Tibial nerve (tissue), 3 donors: ENCODE measurements at regions not wholly inside any gene's neighbourhood (a gene's known extent, or its start where the extent isn't known, plus 50 kb on each side); places are given as distances from the start of the nearest gene placed in this dataset.

Source experiments
- CTCF ChIP-seq, 5 experiments: fragments of 200-600 bp in 3 of 5; fragments of 450-650 bp in 2 of 5; sonication (generic) in 3 of 5; IDR thresholded peaks; one replicate each; pipeline ENCODE4 v1.5.1; 2016 to 2019; ENCODE audit warnings: antibody characterized with exemption in 5 of 5, mild to moderate bottlenecking in 3 of 5, moderate library complexity in 2 of 5
- POLR2A ChIP-seq, 2 donors: fragments of 450-650 bp; IDR thresholded peaks; one replicate each; pipeline ENCODE4 v1.6.1; 2017; ENCODE audit warnings: antibody characterized with exemption in 2 of 2, mild to moderate bottlenecking in 2 of 2, moderate library complexity in 2 of 2

DNA sequence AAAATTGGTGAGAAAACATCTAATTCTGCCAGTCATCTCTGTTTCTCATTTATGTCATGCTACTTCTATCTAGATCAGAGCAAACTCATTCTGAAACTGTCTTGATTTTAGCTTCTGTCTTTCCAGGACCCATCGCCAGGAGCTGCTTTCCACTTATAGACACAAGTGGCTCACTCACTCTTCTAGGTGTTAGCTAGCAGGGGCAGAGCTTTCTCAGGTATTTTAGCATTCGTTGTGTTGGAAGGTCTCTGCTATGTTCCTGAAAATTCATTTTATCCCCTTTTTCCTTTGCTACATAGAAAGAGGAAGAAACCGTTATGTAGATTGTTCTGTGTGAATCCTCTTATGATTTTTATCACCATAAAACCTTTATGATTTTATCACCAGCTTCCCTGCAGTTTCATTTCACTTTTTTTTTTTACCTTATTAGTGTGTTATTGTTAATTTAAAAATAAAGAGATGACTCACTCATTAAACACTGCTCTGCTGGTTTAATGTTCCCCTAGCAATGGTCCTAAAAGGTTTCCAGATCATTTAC is 246.6 kb upstream of the AADAT start:
- TF ChIP-seq CTCF (IDR thresholded peaks at IDR 0.05) (no peak), POLR2A (IDR thresholded peaks at IDR 0.05) (no peak)
